ENCODE measurements at regions not wholly inside any gene's neighbourhood (a gene's known extent, or its start where the extent isn't known, plus 50 kb on each side); places are given as distances from the start of the nearest gene placed in this dataset.

GRCh38 chr5:7983433-7983832, 114.5 kb downstream of the MTRR start:
- TF ChIP-seq CTCF (IDR thresholded peaks at IDR 0.05): no peak
- no peak for TF ChIP-seq MXD4 (CRISPR knock-in tag; IDR thresholded peaks at IDR 0.05; ENCODE audit: borderline replicate concordance)
- TF ChIP-seq NFYB (CRISPR knock-in tag; conservative IDR thresholded peaks at IDR 0.05; ENCODE audit: low read depth): no peak
- no peak for TF ChIP-seq ZNF138 (CRISPR knock-in tag; conservative IDR thresholded peaks at IDR 0.05)
- no peak for TF ChIP-seq JUN (CRISPR knock-in tag; IDR thresholded peaks at IDR 0.05)
- no peak for TF ChIP-seq NR1H2 (CRISPR knock-in tag; IDR thresholded peaks at IDR 0.05)
- TF ChIP-seq, protein P1, sequence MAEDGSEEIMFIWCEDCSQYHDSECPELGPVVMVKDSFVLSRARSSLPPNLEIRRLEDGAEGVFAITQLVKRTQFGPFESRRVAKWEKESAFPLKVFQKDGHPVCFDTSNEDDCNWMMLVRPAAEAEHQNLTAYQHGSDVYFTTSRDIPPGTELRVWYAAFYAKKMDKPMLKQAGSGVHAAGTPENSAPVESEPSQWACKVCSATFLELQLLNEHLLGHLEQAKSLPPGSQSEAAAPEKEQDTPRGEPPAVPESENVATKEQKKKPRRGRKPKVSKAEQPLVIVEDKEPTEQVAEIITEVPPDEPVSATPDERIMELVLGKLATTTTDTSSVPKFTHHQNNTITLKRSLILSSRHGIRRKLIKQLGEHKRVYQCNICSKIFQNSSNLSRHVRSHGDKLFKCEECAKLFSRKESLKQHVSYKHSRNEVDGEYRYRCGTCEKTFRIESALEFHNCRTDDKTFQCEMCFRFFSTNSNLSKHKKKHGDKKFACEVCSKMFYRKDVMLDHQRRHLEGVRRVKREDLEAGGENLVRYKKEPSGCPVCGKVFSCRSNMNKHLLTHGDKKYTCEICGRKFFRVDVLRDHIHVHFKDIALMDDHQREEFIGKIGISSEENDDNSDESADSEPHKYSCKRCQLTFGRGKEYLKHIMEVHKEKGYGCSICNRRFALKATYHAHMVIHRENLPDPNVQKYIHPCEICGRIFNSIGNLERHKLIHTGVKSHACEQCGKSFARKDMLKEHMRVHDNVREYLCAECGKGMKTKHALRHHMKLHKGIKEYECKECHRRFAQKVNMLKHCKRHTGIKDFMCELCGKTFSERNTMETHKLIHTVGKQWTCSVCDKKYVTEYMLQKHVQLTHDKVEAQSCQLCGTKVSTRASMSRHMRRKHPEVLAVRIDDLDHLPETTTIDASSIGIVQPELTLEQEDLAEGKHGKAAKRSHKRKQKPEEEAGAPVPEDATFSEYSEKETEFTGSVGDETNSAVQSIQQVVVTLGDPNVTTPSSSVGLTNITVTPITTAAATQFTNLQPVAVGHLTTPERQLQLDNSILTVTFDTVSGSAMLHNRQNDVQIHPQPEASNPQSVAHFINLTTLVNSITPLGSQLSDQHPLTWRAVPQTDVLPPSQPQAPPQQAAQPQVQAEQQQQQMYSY (CRISPR knock-in tag; IDR thresholded peaks at IDR 0.05): no peak
- no peak for TF ChIP-seq FOXJ3 (CRISPR knock-in tag; IDR thresholded peaks at IDR 0.05; ENCODE audit: borderline replicate concordance)
- TF ChIP-seq TCF7 (CRISPR knock-in tag; IDR thresholded peaks at IDR 0.05; ENCODE audit: low read depth): no peak
- no peak for TF ChIP-seq NR3C1 (CRISPR knock-in tag; conservative IDR thresholded peaks at IDR 0.05; ENCODE audit: low read depth)
- TF ChIP-seq SMAD3 (CRISPR knock-in tag; IDR thresholded peaks at IDR 0.05; ENCODE audit: borderline replicate concordance): no peak
- TF ChIP-seq, protein P2, sequence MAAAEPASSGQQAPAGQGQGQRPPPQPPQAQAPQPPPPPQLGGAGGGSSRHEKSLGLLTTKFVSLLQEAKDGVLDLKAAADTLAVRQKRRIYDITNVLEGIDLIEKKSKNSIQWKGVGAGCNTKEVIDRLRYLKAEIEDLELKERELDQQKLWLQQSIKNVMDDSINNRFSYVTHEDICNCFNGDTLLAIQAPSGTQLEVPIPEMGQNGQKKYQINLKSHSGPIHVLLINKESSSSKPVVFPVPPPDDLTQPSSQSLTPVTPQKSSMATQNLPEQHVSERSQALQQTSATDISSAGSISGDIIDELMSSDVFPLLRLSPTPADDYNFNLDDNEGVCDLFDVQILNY (CRISPR knock-in tag; IDR thresholded peaks at IDR 0.05): no peak
